Activated T-cell treated with anti-CD3 and anti-CD28 coated beads, Interleukin-2, amount 50 U/mL, for 72 hours (primary cell): ENCODE measurements at regions not wholly inside any gene's neighbourhood (a gene's known extent, or its start where the extent isn't known, plus 50 kb on each side); places are given as distances from the start of the nearest gene placed in this dataset.

Experiments
- ATAC-seq, 2 donors: fragments of 150-1000 bp; cut with Tn5 transposase; replicated peaks in 1 of 2; 2 replicates each; pipeline ENCODE4 v1.10.0; 2021; ENCODE audit warnings: moderate library complexity in 2 of 2, mild to moderate bottlenecking in 1 of 2
- DNase-seq, 2 donors: peaks; one replicate each; pipeline ENCODE4 v3.0.0; 2021 to 2022; ENCODE audit warnings: mixed read lengths in 1 of 2
- H3K27ac Mint-ChIP-seq: one replicate; pipeline ENCODE4 v1.8.0; 2022; ENCODE audit warnings: mild to moderate bottlenecking, moderate library complexity, mixed read lengths
- H3K27me3 Mint-ChIP-seq: one replicate; pipeline ENCODE4 v1.8.0; 2022; ENCODE audit warnings: low read depth, mixed read lengths
- H3K36me3 Mint-ChIP-seq, 2 donors: one replicate each; pipeline ENCODE4 v1.8.0; 2022; ENCODE audit warnings: mixed read lengths in 2 of 2, mild to moderate bottlenecking in 1 of 2; ENCODE audit not compliant: insufficient read depth in 2 of 2
- H3K4me1 Mint-ChIP-seq: one replicate; pipeline ENCODE4 v1.8.0; 2022; ENCODE audit warnings: low read depth, mixed read lengths
- H3K4me3 Mint-ChIP-seq, 2 donors: one replicate each; pipeline ENCODE4 v1.8.0; 2022; ENCODE audit warnings: mild to moderate bottlenecking in 2 of 2, mixed read lengths in 2 of 2, moderate library complexity in 2 of 2
- H3K9me3 Mint-ChIP-seq, 2 donors: one replicate each; pipeline ENCODE4 v1.8.0; 2022; ENCODE audit warnings: mixed read lengths in 2 of 2

DNA sequence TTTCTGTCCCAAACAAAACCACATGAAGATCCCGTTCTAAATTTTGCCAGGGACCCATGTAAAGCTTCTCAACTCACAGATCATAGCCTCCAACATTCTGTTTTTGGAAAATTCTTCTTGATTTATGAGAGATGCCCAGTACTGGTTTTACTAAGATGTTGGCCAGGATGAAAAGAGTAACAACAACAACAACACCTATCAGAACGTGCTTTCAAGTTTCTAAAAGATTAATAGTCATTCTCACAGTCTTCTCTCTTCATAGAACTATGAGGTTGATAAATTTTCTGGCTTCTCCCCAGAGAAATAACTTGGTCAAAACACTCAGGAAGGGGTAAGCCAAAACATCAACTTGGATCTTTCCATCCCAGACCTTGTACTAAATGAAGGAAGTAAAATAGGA, 567.5 kb upstream of the IGFBP3 start:
- ATAC-seq (no peak), DNase-seq (no peak)
- no peaks in the 10 kb centered on the region for H3K4me1 Mint-ChIP-seq
- no peak overlapping the region for H3K4me3 Mint-ChIP-seq
- H3K27me3 Mint-ChIP-seq = no peaks in the 10 kb centered on the region
- H3K27ac Mint-ChIP-seq = no peak overlapping the region
- H3K36me3 Mint-ChIP-seq = peaks cover 0 to 2% of the 10 kb centered on the region in 2 donors
- peaks cover 5 to 10% of the 10 kb centered on the region in 2 donors for H3K9me3 Mint-ChIP-seq

DNA sequence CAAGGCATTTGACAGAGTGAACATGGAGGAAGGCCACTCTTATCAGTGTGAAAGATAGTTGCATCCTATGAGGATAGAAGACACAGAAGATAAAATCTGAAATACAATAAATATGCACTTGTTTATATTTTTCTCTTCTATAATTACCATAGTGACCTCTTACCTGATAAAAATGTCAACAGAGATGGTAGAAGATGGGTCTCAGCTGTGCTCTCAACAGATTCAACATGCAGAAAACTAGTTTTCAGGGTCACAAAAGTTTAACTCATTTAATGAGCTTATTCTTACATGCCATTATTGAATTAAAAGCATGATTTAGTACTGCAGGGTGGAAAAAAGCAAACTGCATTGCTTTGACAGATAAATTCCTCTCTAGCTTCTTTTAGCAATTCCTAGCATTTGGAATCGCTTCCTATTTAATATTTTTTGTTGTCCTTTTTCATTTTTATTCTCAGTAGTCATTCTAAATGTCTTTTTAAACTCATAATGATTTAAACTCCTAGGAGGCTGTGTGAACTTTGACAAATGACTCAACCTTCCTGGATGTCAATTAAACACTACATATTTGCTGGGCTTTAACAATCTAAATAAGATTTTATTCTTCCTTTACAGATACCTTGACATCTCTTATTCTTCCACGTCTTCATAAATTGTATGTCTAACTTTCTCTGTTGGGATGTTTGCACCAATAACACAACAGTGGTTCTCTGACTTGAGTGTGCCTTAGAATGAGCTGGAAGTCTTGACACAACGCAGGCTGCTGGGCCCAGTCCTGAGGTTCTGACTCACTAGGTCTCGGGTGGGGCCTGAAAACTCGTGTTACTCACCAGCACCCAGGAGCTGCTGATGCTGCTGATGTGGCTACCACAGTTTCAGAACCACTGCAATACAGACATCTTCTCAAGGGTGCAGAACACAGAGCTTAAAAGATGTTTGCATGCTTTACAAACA, 565.5 kb upstream of the IGFBP3 start:
- Mint-ChIP-seq H3K27ac (no peak overlapping the region), H3K9me3 (peaks cover 5% of the 10 kb centered on the region in 2 donors), H3K27me3 (no peaks in the 10 kb centered on the region), H3K4me3 (no peak overlapping the region), H3K4me1 (no peaks in the 10 kb centered on the region), H3K36me3 (no peaks in the 10 kb centered on the region)
- no peak for DNase-seq
- no peak for ATAC-seq

DNA sequence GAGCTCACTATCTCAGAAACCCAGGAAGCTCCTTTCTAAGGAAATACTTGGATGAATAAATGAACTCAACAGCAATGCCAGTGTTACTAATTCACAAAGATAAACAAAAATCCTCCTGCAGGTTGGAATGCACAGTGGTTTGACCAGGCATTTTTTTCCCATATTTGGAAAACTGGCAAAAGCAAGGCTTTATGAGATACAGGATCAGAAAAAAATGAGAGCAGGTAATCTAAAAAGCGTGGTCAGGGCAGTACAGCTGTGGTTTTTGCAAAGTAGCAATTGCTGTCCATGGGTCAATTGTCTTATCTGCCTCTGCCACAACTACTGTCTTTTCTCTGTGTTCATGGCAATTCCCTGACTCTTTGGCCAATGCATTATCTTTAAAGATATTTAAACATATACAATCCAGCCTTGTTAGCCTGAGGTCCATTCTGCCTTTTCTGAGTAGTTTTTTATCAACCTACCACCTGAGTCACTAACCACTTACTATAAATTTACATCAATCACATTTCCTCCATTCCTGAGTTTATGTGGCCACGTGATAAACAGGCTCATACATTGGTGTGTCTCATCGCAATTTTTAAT, 564.5 kb upstream of the IGFBP3 start:
- ATAC-seq = no peak

DNA sequence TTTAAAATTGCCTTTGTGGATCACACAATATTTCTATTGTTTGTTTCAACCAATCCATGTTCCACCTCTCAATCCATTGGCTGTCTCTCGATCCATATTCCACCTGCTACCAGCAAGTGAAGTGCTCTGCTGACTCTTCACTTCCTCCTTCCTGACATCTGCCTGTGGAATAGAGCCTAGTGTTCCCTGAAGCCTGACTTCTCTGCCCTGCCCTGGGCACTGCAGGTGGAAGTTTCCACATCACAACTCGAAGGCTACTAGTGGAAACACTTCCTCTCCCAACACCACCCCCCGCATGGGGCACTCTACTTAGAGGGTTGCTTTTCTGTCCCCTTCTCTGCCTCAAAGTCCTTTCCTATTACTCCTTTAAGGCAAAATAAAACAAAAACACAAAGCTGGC, 563.8 kb upstream of the IGFBP3 start:
- Mint-ChIP-seq H3K36me3 (no peaks in the 10 kb centered on the region), H3K4me1 (no peaks in the 10 kb centered on the region), H3K27ac (no peak overlapping the region), H3K27me3 (no peaks in the 10 kb centered on the region), H3K4me3 (no peak overlapping the region), H3K9me3 (peaks cover 2 to 5% of the 10 kb centered on the region in 2 donors)
- no peak for DNase-seq
- no peak for ATAC-seq

More for the DNA sequence above, 564.5 kb upstream of the IGFBP3 start:
- Mint-ChIP-seq H3K4me1 (no peaks in the 10 kb centered on the region), H3K36me3 (no peaks in the 10 kb centered on the region), H3K27ac (no peak overlapping the region), H3K4me3 (no peak overlapping the region), H3K27me3 (no peaks in the 10 kb centered on the region), H3K9me3 (peaks cover 2 to 5% of the 10 kb centered on the region in 2 donors)
- no peak for DNase-seq

DNA sequence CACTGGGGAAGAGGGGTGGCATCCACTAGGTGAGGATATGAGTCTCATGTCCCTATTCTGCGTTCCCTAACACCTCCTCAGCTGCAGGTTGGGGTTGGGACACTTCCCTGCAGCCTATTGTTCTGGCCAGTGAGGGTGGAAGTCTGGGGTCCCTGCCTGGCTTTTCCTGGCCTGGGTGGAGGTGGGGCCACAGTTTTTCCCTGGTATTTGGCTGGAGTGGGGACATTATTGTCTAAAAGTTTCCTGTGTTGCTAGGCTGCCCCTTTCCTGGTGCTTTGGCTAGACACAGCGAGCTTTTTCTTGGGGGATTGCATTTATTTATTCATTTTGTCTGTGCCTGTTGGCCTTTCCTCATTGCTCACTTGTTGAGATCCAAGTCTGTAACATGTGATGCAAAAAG, 559.5 kb upstream of the IGFBP3 start:
- Mint-ChIP-seq H3K4me1 (no peaks in the 10 kb centered on the region), H3K36me3 (no peaks in the 10 kb centered on the region), H3K4me3 (no peak overlapping the region), H3K27ac (no peak overlapping the region), H3K27me3 (no peaks in the 10 kb centered on the region), H3K9me3 (peaks cover 2 to 8% of the 10 kb centered on the region in 2 donors)
- ATAC-seq (no peak), DNase-seq (no peak)

DNA sequence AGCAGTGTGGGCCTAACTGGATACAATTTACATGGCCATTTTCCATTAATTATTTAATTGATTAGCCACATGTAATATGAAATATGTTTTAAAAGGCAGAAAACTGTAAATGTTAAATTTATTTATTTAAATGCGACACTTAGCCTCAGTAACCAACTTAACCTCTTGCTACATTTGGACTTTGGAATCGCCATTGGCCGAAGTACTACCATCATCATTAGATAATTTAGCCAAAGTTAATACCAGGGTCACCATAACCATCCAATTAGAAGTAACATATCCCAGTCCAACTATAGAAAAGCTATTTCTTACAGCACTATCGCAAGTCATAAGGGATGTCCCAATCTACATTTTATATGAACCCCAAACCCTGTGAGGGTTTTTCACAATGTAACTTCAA, 558.6 kb upstream of the IGFBP3 start:
- Mint-ChIP-seq H3K9me3 (peaks cover 4 to 11% of the 10 kb centered on the region in 2 donors), H3K4me1 (no peaks in the 10 kb centered on the region)
- no peak for ATAC-seq

DNA sequence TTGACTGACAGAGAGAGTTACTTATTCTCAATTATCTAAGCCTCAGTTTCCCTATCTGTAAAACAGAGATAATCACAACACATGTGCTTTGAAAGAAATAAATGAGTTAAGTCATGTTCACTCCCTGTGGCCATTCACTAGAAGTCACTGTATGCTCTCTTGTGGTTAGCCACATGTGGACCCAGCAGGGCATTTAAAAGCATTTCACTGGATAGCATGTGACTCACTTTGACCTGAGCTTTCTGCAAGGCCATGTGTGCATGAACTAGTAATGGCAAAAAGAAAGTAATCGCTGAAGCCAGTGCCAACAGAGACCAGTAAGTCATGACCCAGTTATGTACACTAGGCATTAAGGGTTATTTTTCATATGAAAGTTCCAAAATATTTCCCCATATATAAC, 557.0 kb upstream of the IGFBP3 start:
- Mint-ChIP-seq H3K27me3 (no peaks in the 10 kb centered on the region), H3K9me3 (peaks cover 4 to 9% of the 10 kb centered on the region in 2 donors), H3K36me3 (no peaks in the 10 kb centered on the region), H3K4me3 (no peak overlapping the region), H3K4me1 (no peaks in the 10 kb centered on the region), H3K27ac (no peak overlapping the region)
- ATAC-seq = no peak
- DNase-seq = no peak

More for the DNA sequence above, 558.6 kb upstream of the IGFBP3 start:
- Mint-ChIP-seq H3K27me3 (no peaks in the 10 kb centered on the region), H3K36me3 (no peaks in the 10 kb centered on the region), H3K27ac (no peak overlapping the region), H3K4me3 (no peak overlapping the region)
- no peak for DNase-seq

DNA sequence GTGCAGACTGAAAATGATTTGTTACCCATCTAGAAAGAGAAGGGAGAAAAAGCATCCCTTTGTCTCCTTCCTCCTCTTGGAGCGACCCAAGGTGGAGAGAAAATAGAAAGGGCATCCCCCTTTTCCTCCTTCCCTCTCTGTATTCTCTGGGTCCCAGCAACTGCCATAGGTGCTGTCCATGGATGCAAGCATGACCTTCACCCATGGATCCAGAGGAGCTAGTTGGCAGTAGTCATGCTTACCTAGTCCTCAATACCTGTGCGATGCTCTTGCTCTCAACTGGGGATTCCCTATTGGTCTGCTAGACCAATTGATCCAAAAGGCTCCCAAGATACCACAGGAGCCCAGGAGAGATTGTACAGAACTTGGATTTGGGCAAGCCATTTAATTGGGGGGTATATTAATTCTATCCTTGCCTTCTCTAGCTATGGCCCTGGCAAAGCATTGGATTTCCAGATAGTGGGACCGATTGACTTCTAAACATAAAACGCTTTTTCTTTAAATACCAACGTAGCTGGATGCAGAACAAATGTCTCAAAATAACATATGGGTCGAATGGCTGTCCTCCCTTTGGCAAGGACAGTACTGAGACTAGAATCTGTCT, 547.8 kb upstream of the IGFBP3 start:
- DNase-seq (no peak), ATAC-seq (no peak)
- no peak overlapping the region for H3K4me3 Mint-ChIP-seq
- no peaks in the 10 kb centered on the region for H3K27me3 Mint-ChIP-seq
- peaks cover 14 to 17% of the 10 kb centered on the region in 2 donors for H3K36me3 Mint-ChIP-seq
- H3K9me3 Mint-ChIP-seq = peaks cover 13 to 30% of the 10 kb centered on the region in 2 donors
- no peak overlapping the region for H3K27ac Mint-ChIP-seq
- no peaks in the 10 kb centered on the region for H3K4me1 Mint-ChIP-seq

DNA sequence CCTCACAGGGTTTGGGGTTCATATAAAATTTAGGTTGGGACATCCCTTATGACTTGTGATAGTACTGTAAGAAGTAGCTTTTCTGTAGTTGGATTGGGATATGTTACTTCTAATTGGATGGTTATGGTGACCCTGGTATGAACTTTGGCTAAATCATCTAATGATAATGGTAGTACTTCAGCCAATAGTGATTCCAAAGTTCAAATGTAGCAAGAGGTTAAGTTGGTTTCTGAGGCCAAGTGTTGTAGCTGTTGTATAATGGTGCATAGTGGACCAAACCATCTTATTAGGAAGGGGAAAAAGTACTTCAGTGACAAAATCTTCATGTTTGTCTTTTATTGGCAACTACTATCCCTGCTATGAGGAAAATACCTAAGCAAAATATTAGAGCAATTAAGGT, 542.1 kb upstream of the IGFBP3 start:
- Mint-ChIP-seq H3K9me3 (peaks cover 18 to 22% of the 10 kb centered on the region in 2 donors), H3K4me3 (no peak overlapping the region), H3K4me1 (no peaks in the 10 kb centered on the region), H3K36me3 (peaks cover 4 to 10% of the 10 kb centered on the region in 2 donors), H3K27me3 (no peaks in the 10 kb centered on the region), H3K27ac (no peak overlapping the region)
- ATAC-seq = no peak
- DNase-seq = no peak

DNA sequence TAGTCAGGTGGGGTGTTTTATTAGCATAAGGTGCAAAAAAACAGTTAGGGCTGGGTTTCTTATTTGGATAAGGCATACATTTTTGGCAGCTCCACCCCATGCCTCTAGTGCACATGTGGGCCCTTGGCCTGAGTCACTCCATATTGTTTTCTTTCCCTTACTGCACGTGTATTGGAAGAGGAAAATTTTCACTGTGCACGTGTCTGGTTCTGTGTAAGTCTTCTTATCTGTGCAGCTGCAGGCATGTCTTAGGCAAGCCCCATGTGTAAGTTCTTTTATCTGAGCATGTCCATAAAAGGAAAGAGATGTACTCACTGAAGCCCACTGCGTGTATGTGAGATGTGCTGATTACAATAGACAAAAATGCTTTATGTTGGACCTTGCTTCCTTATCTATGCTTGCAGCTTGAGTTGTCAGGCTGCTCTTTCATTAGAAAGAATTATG, 540.3 kb upstream of the IGFBP3 start:
- H3K4me3 Mint-ChIP-seq = no peak overlapping the region
- no peaks in the 10 kb centered on the region for H3K4me1 Mint-ChIP-seq
- ATAC-seq (no peak), DNase-seq (no peak)
- no peak overlapping the region for H3K27ac Mint-ChIP-seq
- peaks cover 0 to 2% of the 10 kb centered on the region in 2 donors for H3K36me3 Mint-ChIP-seq
- H3K9me3 Mint-ChIP-seq = peaks cover 11 to 15% of the 10 kb centered on the region in 2 donors
- no peaks in the 10 kb centered on the region for H3K27me3 Mint-ChIP-seq

DNA sequence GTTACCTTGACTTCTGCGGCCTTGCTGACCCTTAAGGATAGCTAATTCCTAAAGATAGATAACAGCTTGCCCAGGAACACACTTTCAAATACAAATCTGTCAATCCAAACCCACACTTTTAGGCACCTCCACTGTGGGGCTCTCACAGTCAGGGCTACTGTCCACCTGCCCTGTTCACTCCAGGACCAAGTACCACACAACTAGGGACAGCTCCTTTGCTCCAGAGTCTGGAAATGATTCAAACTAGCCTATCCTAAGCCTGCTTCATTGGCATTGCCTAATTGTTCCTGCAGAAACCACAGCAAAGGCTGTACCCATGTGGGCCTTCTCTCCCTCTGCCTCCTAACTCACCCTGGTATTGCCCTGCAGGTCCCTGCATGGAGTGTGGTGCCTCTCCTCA, 538.9 kb upstream of the IGFBP3 start:
- peaks cover 0 to 2% of the 10 kb centered on the region in 2 donors for H3K36me3 Mint-ChIP-seq
- ATAC-seq = no peak
- no peaks in the 10 kb centered on the region for H3K27me3 Mint-ChIP-seq
- H3K9me3 Mint-ChIP-seq = peaks cover 13 to 16% of the 10 kb centered on the region in 2 donors
- no peak for DNase-seq
- no peaks in the 10 kb centered on the region for H3K4me1 Mint-ChIP-seq
- no peak overlapping the region for H3K27ac Mint-ChIP-seq
- no peak overlapping the region for H3K4me3 Mint-ChIP-seq

DNA sequence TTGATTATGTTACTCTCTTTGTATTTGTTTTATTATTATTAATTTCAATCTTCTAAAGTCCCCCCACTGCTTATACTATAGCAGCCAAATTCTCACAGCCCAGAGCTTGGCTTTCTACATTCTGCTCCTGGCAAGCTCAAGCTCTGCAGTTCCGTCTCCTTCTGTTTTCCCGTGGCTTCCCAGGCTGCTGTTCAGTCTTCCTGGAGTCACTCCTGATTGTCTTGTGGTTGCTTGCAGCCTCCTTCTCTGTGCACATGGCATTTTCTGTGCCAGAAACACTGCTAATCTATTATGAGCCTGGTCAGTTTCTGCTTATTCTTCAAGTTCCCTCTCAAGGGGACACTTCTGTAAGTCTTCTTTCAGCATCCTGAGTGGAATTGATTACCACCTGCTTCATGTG, 533.7 kb upstream of the IGFBP3 start:
- no peaks in the 10 kb centered on the region for H3K36me3 Mint-ChIP-seq
- ATAC-seq (no peak), DNase-seq (no peak)

DNA sequence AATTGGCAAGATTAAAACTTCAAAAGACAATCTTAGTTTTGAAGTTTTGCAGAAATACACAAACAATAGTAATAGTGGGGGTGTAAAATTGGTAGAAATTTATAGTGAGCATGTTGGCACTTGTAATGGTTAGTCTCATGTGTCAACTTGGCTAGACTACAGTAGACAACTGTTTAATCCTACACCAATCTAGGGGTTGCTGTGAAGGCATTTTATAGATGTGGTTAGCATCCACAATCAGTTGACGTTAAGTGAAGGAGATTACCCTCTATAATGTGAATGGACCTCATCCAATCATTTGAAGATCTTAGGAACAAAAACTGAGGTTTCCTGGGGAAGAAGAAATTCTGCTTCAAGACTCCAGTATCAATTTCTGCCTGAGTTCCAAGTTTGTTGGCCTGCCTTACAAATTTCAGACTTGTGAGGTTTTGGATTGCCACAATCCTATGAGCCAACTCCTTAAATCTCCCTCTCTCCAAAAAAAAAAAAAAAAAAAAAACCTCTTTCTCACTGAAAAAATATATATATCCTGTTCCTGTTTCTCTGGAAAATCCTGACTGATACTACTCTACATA, 531.6 kb upstream of the IGFBP3 start:
- Mint-ChIP-seq H3K4me1 (no peaks in the 10 kb centered on the region), H3K9me3 (peaks cover 14 to 15% of the 10 kb centered on the region in 2 donors), H3K27me3 (no peaks in the 10 kb centered on the region), H3K27ac (no peak overlapping the region), H3K36me3 (no peaks in the 10 kb centered on the region), H3K4me3 (no peak overlapping the region)
- no peak for ATAC-seq
- no peak for DNase-seq

More for the DNA sequence above, 533.7 kb upstream of the IGFBP3 start:
- Mint-ChIP-seq H3K4me3 (no peak overlapping the region), H3K4me1 (no peaks in the 10 kb centered on the region), H3K27me3 (no peaks in the 10 kb centered on the region), H3K27ac (no peak overlapping the region), H3K9me3 (peaks cover 9 to 17% of the 10 kb centered on the region in 2 donors)
